GM21529 (cell line): ENCODE measurements at regions not wholly inside any gene's neighbourhood (a gene's known extent, or its start where the extent isn't known, plus 50 kb on each side); places are given as distances from the start of the nearest gene placed in this dataset.

Experiments used
- ATAC-seq: cut with Tn5 transposase; IDR thresholded peaks from one replicate; pipeline ENCODE4 v1.9.1; 2021; ENCODE audit not compliant: unreplicated experiment

GRCh38 chr11:92423115-92424034, 198.8 kb downstream of the FAT3 start:
- ATAC-seq, result no peak

GRCh38 chr11:92424281-92424680, 199.7 kb downstream of the FAT3 start:
- no peak for ATAC-seq

GRCh38 chr11:92425127-92425526, 200.5 kb downstream of the FAT3 start:
- no peak for ATAC-seq

- no peak for ATAC-seq
Observed at GRCh38 chr11:92432515-92432914, 207.9 kb downstream of the FAT3 start.

GRCh38 chr11:92436034-92436920, 211.7 kb downstream of the FAT3 start:
- no peak for ATAC-seq

GRCh38 chr11:92439133-92439532, 214.5 kb downstream of the FAT3 start:
- ATAC-seq, result no peak

GRCh38 chr11:92440701-92441442, 216.3 kb downstream of the FAT3 start:
- ATAC-seq, result no peak

- ATAC-seq, result no peak
Observed at GRCh38 chr11:92441443-92441726, 216.8 kb downstream of the FAT3 start.

GRCh38 chr11:92443199-92443598, 218.6 kb downstream of the FAT3 start:
- no peak for ATAC-seq

GRCh38 chr11:92447586-92447985, 223.0 kb downstream of the FAT3 start:
- no peak for ATAC-seq

- no peak for ATAC-seq
Observed at GRCh38 chr11:92449222-92449621, 224.6 kb downstream of the FAT3 start.

GRCh38 chr11:92449780-92450179, 225.2 kb downstream of the FAT3 start:
- no peak for ATAC-seq

- ATAC-seq, result no peak
Observed at GRCh38 chr11:92451063-92451462, 226.4 kb downstream of the FAT3 start.

GRCh38 chr11:92453055-92453454, 228.4 kb downstream of the FAT3 start:
- peak; percentile 64 for ATAC-seq

GRCh38 chr11:92455210-92455790, 230.7 kb downstream of the FAT3 start:
- no peak for ATAC-seq

GRCh38 chr11:92457250-92457649, 232.6 kb downstream of the FAT3 start:
- ATAC-seq, result no peak

- ATAC-seq, result no peak
Observed at GRCh38 chr11:92458486-92458885, 233.9 kb downstream of the FAT3 start.

- ATAC-seq, result no peak
Observed at GRCh38 chr11:92460213-92460612, 235.6 kb downstream of the FAT3 start.

- no peak for ATAC-seq
Observed at GRCh38 chr11:92461447-92461846, 236.8 kb downstream of the FAT3 start.

- ATAC-seq, result no peak
Observed at GRCh38 chr11:92462821-92463220, 238.2 kb downstream of the FAT3 start.

GRCh38 chr11:92464822-92465221, 240.2 kb downstream of the FAT3 start:
- ATAC-seq, result no peak
